ENCODE measurements at regions not wholly inside any gene's neighbourhood (a gene's known extent, or its start where the extent isn't known, plus 50 kb on each side); places are given as distances from the start of the nearest gene placed in this dataset.
"Not testable (repeated sequence)": the region's sequence is repeated elsewhere in the genome, so short reads cannot be mapped to it uniquely, and the experiment has no call there.

DNA sequence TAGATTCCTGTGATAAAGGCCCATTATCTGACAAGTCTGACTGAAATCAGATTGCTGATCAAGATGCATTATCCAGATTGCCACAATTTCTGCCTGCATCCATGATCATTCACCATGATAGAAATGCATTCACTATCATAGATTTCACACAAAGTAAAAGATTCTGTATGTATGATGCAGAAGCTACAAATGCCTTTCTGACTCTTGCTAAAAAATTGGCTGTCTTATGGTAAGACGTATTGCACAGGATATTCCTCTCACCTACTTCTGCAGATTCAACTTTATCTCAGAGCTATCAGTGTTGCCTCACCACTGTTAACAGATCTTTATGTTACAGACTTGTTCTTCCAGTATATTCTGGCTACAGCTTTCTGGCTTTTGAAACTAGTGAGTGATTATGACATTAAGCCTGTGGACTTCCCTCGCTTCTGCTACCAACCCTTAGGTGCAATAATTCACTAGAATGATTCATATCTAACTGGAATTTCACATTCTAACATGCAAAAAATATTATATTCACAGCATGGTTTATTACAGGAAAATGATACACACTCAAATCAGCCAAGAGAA, 955.3 kb downstream of the EPHA3 start:
- H3K36me3 ChIP-seq, result no peaks in the 10 kb centered on the region
- intact Hi-C loops (cut with micrococcal nuclease), result loop anchor here (5.0 kb wide), 1 partner anchor 230 kb away; no protein-coding TSS in a partner anchor
- no peaks in the 10 kb centered on the region for H3K9me3 ChIP-seq (replicated peaks)
- H3K27ac ChIP-seq (replicated peaks), result no peak overlapping the region
- H3K27me3 ChIP-seq (ENCODE audit: low read depth), result no peaks in the 10 kb centered on the region
- H3K4me3 ChIP-seq, result no peak overlapping the region
- no peaks in the 10 kb centered on the region for H3K4me1 ChIP-seq
- TF ChIP-seq, protein P1, sequence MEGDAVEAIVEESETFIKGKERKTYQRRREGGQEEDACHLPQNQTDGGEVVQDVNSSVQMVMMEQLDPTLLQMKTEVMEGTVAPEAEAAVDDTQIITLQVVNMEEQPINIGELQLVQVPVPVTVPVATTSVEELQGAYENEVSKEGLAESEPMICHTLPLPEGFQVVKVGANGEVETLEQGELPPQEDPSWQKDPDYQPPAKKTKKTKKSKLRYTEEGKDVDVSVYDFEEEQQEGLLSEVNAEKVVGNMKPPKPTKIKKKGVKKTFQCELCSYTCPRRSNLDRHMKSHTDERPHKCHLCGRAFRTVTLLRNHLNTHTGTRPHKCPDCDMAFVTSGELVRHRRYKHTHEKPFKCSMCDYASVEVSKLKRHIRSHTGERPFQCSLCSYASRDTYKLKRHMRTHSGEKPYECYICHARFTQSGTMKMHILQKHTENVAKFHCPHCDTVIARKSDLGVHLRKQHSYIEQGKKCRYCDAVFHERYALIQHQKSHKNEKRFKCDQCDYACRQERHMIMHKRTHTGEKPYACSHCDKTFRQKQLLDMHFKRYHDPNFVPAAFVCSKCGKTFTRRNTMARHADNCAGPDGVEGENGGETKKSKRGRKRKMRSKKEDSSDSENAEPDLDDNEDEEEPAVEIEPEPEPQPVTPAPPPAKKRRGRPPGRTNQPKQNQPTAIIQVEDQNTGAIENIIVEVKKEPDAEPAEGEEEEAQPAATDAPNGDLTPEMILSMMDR (IDR thresholded peaks at IDR 0.05; ENCODE audit: borderline replicate concordance), result no peak
- DNase-seq, result no peak

DNA sequence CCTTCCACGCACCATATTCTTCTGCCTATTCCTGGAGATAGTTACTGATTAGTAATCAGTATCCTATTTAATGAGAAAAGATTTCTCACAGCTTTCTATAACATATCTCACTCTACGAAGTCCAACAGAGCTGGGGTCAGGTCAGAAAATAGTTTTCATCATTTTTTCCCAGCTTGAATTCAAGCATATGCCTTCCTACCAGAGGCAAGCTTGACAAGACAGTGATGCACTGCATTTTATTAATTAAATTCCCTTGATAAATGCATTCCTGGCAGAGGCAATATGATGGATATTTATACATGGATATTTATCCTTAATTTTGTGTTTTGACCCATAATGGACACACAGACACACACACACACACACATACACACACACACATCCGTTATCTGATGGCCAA, 961.4 kb downstream of the EPHA3 start:
- no peaks in the 10 kb centered on the region for H3K4me1 ChIP-seq
- no peaks in the 10 kb centered on the region for H3K9me3 ChIP-seq (replicated peaks)
- no peak overlapping the region for H3K4me3 ChIP-seq
- H3K27ac ChIP-seq (replicated peaks), result no peak overlapping the region
- TF ChIP-seq, protein P1 (IDR thresholded peaks at IDR 0.05; ENCODE audit: borderline replicate concordance), result no peak
- intact Hi-C loops (cut with micrococcal nuclease), result no loop called here
- no peaks in the 10 kb centered on the region for H3K36me3 ChIP-seq
- DNase-seq, result no peak
- no peaks in the 10 kb centered on the region for H3K27me3 ChIP-seq (ENCODE audit: low read depth)

DNA sequence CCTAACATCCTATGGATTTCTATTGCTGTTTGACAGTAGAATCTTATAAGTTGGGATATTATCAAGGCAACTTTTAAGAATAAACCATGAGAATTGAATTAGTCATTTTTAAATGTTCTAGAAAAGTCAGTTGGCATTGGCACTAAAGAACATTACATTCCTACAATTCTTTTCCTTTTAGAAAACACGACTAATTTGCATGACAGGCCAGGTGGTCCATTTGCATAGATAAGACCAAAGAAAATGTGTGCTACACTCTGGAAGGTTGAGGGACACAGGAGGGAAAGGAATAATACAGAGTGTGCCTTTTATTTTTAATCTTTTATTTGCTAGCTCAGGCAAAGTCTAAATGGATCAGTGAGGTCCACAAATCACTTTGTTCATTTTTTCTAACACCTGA, 962.3 kb downstream of the EPHA3 start:
- no peaks in the 10 kb centered on the region for H3K9me3 ChIP-seq (replicated peaks)
- TF ChIP-seq, protein P1 (IDR thresholded peaks at IDR 0.05; ENCODE audit: borderline replicate concordance), result no peak
- H3K36me3 ChIP-seq, result no peaks in the 10 kb centered on the region
- DNase-seq, result no peak
- intact Hi-C loops (cut with micrococcal nuclease), result no loop called here
- H3K27ac ChIP-seq (replicated peaks), result no peak overlapping the region
- no peaks in the 10 kb centered on the region for H3K4me1 ChIP-seq
- no peak overlapping the region for H3K4me3 ChIP-seq
- no peaks in the 10 kb centered on the region for H3K27me3 ChIP-seq (ENCODE audit: low read depth)

DNA sequence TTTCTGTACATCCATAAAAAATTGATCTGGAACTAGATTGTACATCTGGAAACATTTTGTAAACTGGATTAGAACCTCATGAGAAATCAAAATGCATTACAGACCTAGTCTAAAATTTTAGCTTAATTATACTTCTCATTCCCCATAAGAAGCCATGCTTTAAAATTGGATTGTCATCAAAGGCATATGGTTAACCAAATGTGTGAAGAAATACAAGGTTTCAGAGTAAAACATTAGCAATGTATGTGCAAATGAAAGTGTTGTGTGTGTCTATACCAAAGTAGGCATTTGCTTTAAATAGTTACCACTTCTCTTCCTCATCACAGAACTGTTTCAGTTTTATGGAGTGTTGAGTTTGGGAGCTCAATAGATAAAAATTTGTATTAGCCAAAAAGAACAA, 968.7 kb downstream of the EPHA3 start:
- Histone ChIP-seq H3K4me1 (no peaks in the 10 kb centered on the region), H3K4me3 (no peak overlapping the region), H3K27me3 (ENCODE audit: low read depth) (no peaks in the 10 kb centered on the region), H3K27ac (replicated peaks) (no peak overlapping the region), H3K9me3 (replicated peaks) (no peaks in the 10 kb centered on the region), H3K36me3 (no peaks in the 10 kb centered on the region)
- DNase-seq, result no peak
- intact Hi-C loops (cut with micrococcal nuclease), result no loop called here
- TF ChIP-seq, protein P1 (IDR thresholded peaks at IDR 0.05; ENCODE audit: borderline replicate concordance), result no peak

DNA sequence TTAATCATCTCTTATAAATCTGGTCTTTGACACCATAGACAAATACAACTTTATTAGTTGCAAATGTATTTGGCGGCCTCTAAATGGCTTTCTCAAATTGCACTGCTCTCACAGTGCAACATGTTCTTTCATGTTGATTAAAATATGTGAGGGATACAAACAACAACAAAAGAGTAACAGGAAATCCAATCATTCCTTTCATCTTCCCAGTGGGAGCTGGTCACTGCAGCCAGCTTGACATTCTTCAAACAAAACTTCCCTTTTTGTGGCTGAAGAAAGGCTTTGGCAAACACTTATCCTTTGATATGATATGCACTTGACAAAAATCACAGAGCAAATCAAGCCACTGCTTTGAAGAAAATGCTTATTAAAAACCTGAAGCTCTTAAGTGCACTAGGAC, 973.6 kb downstream of the EPHA3 start:
- no peaks in the 10 kb centered on the region for H3K9me3 ChIP-seq (replicated peaks)
- no peak overlapping the region for H3K27ac ChIP-seq (replicated peaks)
- no peak overlapping the region for H3K4me3 ChIP-seq
- no peak for DNase-seq
- H3K4me1 ChIP-seq, result no peaks in the 10 kb centered on the region
- no peaks in the 10 kb centered on the region for H3K36me3 ChIP-seq
- H3K27me3 ChIP-seq (ENCODE audit: low read depth), result no peaks in the 10 kb centered on the region
- intact Hi-C loops (cut with micrococcal nuclease), result no loop called here
- TF ChIP-seq, protein P1 (IDR thresholded peaks at IDR 0.05; ENCODE audit: borderline replicate concordance), result no peak

DNA sequence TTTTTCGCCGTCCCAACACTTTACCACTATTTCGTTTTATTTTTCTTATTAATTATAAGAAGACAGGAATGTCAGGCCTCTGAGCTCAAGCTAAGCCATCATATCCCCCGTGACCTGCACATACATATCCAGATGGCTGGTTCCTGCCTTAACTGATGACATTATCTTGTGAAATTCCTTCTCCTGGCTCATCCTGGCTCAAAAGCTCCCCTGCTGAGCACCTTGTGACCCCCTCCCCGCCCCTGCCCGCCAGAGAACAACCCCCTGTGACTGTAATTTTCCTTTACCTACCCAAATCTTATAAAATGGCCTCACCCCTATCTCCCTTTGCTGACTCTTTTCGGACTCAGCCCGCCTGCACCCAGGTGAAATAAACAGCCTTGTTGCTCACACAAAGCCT, 978.9 kb downstream of the EPHA3 start:
- DNase-seq; H3K9me3 ChIP-seq (replicated peaks); H3K36me3 ChIP-seq; H3K4me1 ChIP-seq; H3K27ac ChIP-seq (replicated peaks); intact Hi-C loops (cut with micrococcal nuclease); H3K27me3 ChIP-seq (ENCODE audit: low read depth); H3K4me3 ChIP-seq: not testable (repeated sequence)

Measured in left ventricle myocardium inferior (tissue), 1 donor.